PC-3 (cell line): ENCODE measurements at regions not wholly inside any gene's neighbourhood (a gene's known extent, or its start where the extent isn't known, plus 50 kb on each side); places are given as distances from the start of the nearest gene placed in this dataset.

Source experiments
- CTCF ChIP-seq: fragments of 300-600 bp; sonication (generic); conservative IDR thresholded peaks from 2 replicates; pipeline ENCODE4 v1.5.1; 2017; ENCODE audit warnings: antibody characterized with exemption, low read depth, mild to moderate bottlenecking, low read length
- EZH2 ChIP-seq: fragments of 300-600 bp; sonication (generic); IDR thresholded peaks from one replicate; pipeline ENCODE4 v1.6.1; 2017; ENCODE audit warnings: antibody characterized with exemption, mild to moderate bottlenecking, low read length; ENCODE audit not compliant: unreplicated experiment

- TF ChIP-seq CTCF (no peak), EZH2 (no peak)
These were observed 536.0 kb downstream of the BCKDHB start for GRCh38 chr6:80642452-80642851.
